Endothelial cell of umbilical vein (primary cell): ENCODE measurements at regions not wholly inside any gene's neighbourhood (a gene's known extent, or its start where the extent isn't known, plus 50 kb on each side); places are given as distances from the start of the nearest gene placed in this dataset.

ENCODE experiments used
- BruUV-seq: library from RNA; stranded (reverse); fragments of 400-500 nt; replicated peaks from 2 replicates; lab custom pipeline; 2021; lab: Mats Ljungman, UMichigan
- CTCF ChIA-PET: fragments of 300-600, 350-600 bp; sonication (Branson Sonifier 250); formaldehyde crosslinking; loops from one replicate; lab custom pipeline; 2021; ENCODE audit warnings: antibody characterized with exemption, inconsistent platforms; lab: Charles Lee
- POLR2A ChIA-PET: fragments of 300-600, 350-600 bp; sonication (Branson Sonifier 250); formaldehyde crosslinking; loops from one replicate; lab custom pipeline; 2021; ENCODE audit warnings: antibody characterized with exemption, inconsistent platforms; lab: Charles Lee
- DNase-seq: peaks from one replicate; pipeline ENCODE4 v3.0.0-alpha.2; 2011; ENCODE audit warnings: low read depth, low spot score
- FAIRE-seq: peaks from 2 replicates; lab custom pipeline; 2011; peaks lifted over from hg19 to GRCh38; lab: Jason Lieb, UNC
- H2AFZ ChIP-seq: 2 replicates; pipeline ENCODE4 v1.6.0; 2012; ENCODE audit warnings: low read depth, low read length, control low read depth, inconsistent platforms
- H3K27ac ChIP-seq: 2 replicates; pipeline ENCODE4 v1.5.1; 2011; ENCODE audit warnings: low read depth, mild to moderate bottlenecking, control low read depth, low read length, moderate library complexity; ENCODE audit not compliant: insufficient read depth
- H3K27me3 ChIP-seq, 2 experiments: 2 replicates each; pipeline versions ENCODE4 v1.6.0 to v1.6.1; 2011; ENCODE audit warnings: low read length in 2 of 2, mixed read lengths in 1 of 2; ENCODE audit not compliant: control insufficient read depth in 2 of 2, insufficient read depth in 2 of 2
- H3K36me3 ChIP-seq, 2 experiments: 2 replicates in 1 of 2; 3 replicates in 1 of 2; pipeline ENCODE4 v1.5.1; 2011; ENCODE audit warnings: low read length in 2 of 2, mild to moderate bottlenecking in 1 of 2, moderate library complexity in 1 of 2; ENCODE audit not compliant: control insufficient read depth in 2 of 2, insufficient read depth in 2 of 2; ENCODE audit errors: extremely low read depth in 1 of 2
- H3K4me1 ChIP-seq: 3 replicates; pipeline ENCODE4 v1.5.1; 2011; ENCODE audit warnings: mild to moderate bottlenecking, low read length; ENCODE audit not compliant: control insufficient read depth, insufficient read depth; ENCODE audit errors: extremely low read depth
- H3K4me2 ChIP-seq: 2 replicates; pipeline ENCODE4 v1.6.1; 2011; ENCODE audit warnings: low read length, control low read depth, mixed read lengths; ENCODE audit not compliant: insufficient read depth
- H3K4me3 ChIP-seq, 3 experiments: fragments of 200-600 bp in 1 of 3; sonication (generic), shearing (Covaris generic) in 1 of 3; replicated peaks in 1 of 3; 2 replicates each; pipeline ENCODE4 v1.5.1; 2011 to 2016; ENCODE audit warnings: control low read depth in 3 of 3, low read length in 3 of 3, mild to moderate bottlenecking in 2 of 3, inconsistent platforms in 1 of 3, low read depth in 1 of 3, moderate library complexity in 1 of 3; ENCODE audit not compliant: insufficient read depth in 1 of 3
- H3K79me2 ChIP-seq: 2 replicates; pipeline ENCODE4 v1.6.0; 2012; ENCODE audit warnings: low read length, inconsistent platforms; ENCODE audit not compliant: control insufficient read depth, insufficient read depth
- H3K9ac ChIP-seq: replicated peaks from 2 replicates; pipeline ENCODE3; 2011; ENCODE audit warnings: low read length, control low read depth; ENCODE audit not compliant: insufficient read depth; ENCODE audit errors: extremely low read depth
- H3K9me1 ChIP-seq: replicated peaks from 3 replicates; pipeline ENCODE4 v1.6.0; 2011; ENCODE audit warnings: mild to moderate bottlenecking, low read length; ENCODE audit not compliant: control insufficient read depth, insufficient read depth; ENCODE audit errors: extremely low read depth
- H3K9me3 ChIP-seq: replicated peaks from 2 replicates; pipeline ENCODE4 v1.5.1; 2012; ENCODE audit warnings: low read length, inconsistent platforms; ENCODE audit not compliant: control insufficient read depth, insufficient read depth
- H4K20me1 ChIP-seq: replicated peaks from 2 replicates; pipeline ENCODE3; 2011; ENCODE audit warnings: mild to moderate bottlenecking, low read length; ENCODE audit not compliant: control insufficient read depth, insufficient read depth; ENCODE audit errors: extremely low read depth
- EZH2 ChIP-seq: IDR thresholded peaks from 2 replicates; pipeline ENCODE4 v1.6.1; 2012; ENCODE audit warnings: borderline replicate concordance, low read depth, mild to moderate bottlenecking, moderate library complexity, low read length, inconsistent platforms; ENCODE audit not compliant: severe bottlenecking
- FOS ChIP-seq: IDR thresholded peaks from 2 replicates; pipeline ENCODE4 v1.6.1; 2011; ENCODE audit warnings: mild to moderate bottlenecking, low read length, moderate library complexity, borderline replicate concordance; ENCODE audit not compliant: insufficient read depth
- GATA2 ChIP-seq: IDR thresholded peaks from 2 replicates; pipeline ENCODE4 v1.7.0; 2011; ENCODE audit warnings: low read depth, mild to moderate bottlenecking, moderate library complexity, mixed read lengths, low read length; ENCODE audit not compliant: insufficient read length, insufficient read depth
- JUN ChIP-seq: IDR thresholded peaks from 2 replicates; pipeline ENCODE4 v1.6.1; 2011; ENCODE audit warnings: borderline replicate concordance, low read depth; ENCODE audit not compliant: insufficient read length, insufficient read depth
- MYC ChIP-seq: IDR thresholded peaks from one replicate; pipeline ENCODE4 v1.6.1; 2011; ENCODE audit warnings: mild to moderate bottlenecking, low read depth, low read length
- POLR2A ChIP-seq: IDR thresholded peaks from 2 replicates; pipeline ENCODE4 v1.6.1; 2012; ENCODE audit warnings: low read depth, mild to moderate bottlenecking, control low read depth, low read length
- POLR2AphosphoS5 ChIP-seq: IDR thresholded peaks from 2 replicates; pipeline ENCODE4 v1.6.1; 2012; ENCODE audit warnings: low read depth, mild to moderate bottlenecking, control low read depth, low read length, moderate library complexity; ENCODE audit not compliant: insufficient read depth
- dilution Hi-C: fragments of 300-500 bp; cut with MboI; formaldehyde crosslinking; loops from one replicate; pipeline ENCODE4 v1.15.0; 2019; ENCODE audit warnings: low sequenced_read_pairs; ENCODE audit not compliant: extremely low pct_ligation_motif_present
- intact Hi-C: fragments of 100-400 bp; cut with micrococcal nuclease; formaldehyde crosslinking; loops from one replicate; pipeline ENCODE4 v1.10.0; 2022
- TF ChIP-seq, protein P1 (sequence below), 2 donors: IDR thresholded peaks; 1 replicate in 1 of 2; 2 replicates in 1 of 2; pipeline ENCODE4 v1.5.1; 2011; ENCODE audit warnings: low read length in 2 of 2, mild to moderate bottlenecking in 2 of 2, moderate library complexity in 2 of 2, control low read depth in 1 of 2, inconsistent platforms in 1 of 2, low read depth in 1 of 2; ENCODE audit not compliant: insufficient read depth in 1 of 2; ENCODE audit errors: extremely low read depth in 1 of 2
- TF ChIP-seq, protein P2 (sequence below): IDR thresholded peaks from 2 replicates; pipeline ENCODE4 v1.6.1; 2011; ENCODE audit not compliant: insufficient read depth, insufficient read length

DNA sequence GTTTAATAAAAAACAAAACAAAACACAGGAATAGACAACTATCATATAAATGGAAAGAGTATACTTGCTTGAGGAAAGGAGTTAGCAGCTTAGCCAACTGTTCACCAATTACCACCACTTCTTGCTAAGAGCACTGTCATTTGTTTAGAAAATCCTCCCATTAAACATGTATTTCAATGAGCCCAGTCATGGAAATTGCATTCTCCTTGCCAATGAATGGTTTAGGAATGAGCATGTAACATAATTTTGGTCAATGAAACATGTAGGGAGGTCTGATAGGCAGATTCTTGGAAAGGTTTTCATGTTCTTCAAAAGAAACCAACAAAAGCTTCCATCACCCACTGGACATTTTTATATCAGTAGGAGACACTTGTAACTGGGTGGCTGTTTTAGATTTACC, 502.8 kb upstream of the PAPPA start:
- Histone ChIP-seq H3K4me1 (no peaks in the 10 kb centered on the region), H2AFZ (no peak overlapping the region), H3K4me3 (no peak overlapping the region), H3K9me1 (no peaks in the 10 kb centered on the region), H4K20me1 (no peaks in the 10 kb centered on the region), H3K79me2 (no peaks in the 10 kb centered on the region), H3K27ac (no peak overlapping the region), H3K27me3 (no peaks in the 10 kb centered on the region), H3K9ac (no peak overlapping the region), H3K4me2 (no peak overlapping the region), H3K9me3 (no peaks in the 10 kb centered on the region), H3K36me3 (no peaks in the 10 kb centered on the region)
- FAIRE-seq (no peak), DNase-seq (no peak)
- CTCF ChIA-PET: no interaction called here
- BruUV-seq: no TSS peak
- dilution Hi-C loops: no loop called here
- POLR2A ChIA-PET: no interaction called here
- intact Hi-C loops: no loop called here
- TF ChIP-seq POLR2A (no peak), JUN (no peak), FOS (no peak), GATA2 (no peak), EZH2 (no peak), POLR2AphosphoS5 (no peak), MYC (no peak)
- TF ChIP-seq, protein P1, sequence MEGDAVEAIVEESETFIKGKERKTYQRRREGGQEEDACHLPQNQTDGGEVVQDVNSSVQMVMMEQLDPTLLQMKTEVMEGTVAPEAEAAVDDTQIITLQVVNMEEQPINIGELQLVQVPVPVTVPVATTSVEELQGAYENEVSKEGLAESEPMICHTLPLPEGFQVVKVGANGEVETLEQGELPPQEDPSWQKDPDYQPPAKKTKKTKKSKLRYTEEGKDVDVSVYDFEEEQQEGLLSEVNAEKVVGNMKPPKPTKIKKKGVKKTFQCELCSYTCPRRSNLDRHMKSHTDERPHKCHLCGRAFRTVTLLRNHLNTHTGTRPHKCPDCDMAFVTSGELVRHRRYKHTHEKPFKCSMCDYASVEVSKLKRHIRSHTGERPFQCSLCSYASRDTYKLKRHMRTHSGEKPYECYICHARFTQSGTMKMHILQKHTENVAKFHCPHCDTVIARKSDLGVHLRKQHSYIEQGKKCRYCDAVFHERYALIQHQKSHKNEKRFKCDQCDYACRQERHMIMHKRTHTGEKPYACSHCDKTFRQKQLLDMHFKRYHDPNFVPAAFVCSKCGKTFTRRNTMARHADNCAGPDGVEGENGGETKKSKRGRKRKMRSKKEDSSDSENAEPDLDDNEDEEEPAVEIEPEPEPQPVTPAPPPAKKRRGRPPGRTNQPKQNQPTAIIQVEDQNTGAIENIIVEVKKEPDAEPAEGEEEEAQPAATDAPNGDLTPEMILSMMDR (IDR thresholded peaks at IDR 0.05; ENCODE audit: extremely low read depth in 1 of 2, insufficient read depth in 1 of 2, low read depth in 1 of 2, low read length in 2 of 2): no peak
- TF ChIP-seq, protein P2, sequence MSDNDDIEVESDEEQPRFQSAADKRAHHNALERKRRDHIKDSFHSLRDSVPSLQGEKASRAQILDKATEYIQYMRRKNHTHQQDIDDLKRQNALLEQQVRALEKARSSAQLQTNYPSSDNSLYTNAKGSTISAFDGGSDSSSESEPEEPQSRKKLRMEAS: no peak
